Renal pelvis (tissue), 1 donor: ENCODE measurements at regions not wholly inside any gene's neighbourhood (a gene's known extent, or its start where the extent isn't known, plus 50 kb on each side); places are given as distances from the start of the nearest gene placed in this dataset.
A peak's percentile ranks its signal among the peaks of the same experiment; 100 is the strongest.

ENCODE experiments used
- DNase-seq: peaks from one replicate; pipeline ENCODE4 v3.0.0-alpha.2; 2013

DNA sequence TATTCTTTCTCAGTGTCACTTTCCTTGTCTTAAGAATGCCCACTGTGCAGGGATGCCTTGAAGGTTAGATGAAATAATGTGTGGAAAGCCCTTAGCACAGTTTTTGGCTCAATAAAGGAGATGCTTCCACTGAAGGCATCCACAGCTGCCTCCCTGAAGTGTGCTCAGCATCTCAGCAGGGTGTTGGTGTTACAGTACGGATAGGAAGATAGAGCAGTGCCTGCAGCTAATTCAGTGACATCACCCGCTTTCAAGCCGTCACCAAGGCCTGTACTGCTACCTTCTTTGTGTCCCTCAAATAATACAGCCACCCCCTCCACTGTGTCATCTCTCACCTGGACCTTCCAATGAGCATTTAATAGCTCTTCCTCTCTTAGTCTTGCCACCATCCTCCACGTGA is 59.0 kb downstream of the NDUFS5 start:
- DNase-seq = no peak

DNA sequence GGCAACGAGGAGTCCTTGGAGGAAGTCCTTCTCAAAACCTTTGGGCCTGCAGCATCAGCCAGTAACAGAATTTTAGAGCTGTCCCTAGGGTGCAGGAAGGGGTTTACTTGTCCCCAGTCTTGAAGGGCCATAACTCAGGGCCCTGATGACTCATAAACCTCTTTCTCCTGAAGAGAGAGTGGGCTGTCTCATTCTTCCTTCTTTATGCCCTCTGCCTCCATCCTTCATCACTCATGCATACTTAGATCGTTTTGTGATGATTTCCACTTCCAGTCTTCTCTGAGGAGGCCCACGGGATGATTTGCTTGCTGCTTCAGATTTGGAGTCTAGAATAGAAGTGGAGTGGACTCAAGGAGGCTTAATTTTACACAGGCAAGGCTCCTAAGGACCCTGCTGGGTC is 60.2 kb downstream of the NDUFS5 start:
- DNase-seq = no peak

DNA sequence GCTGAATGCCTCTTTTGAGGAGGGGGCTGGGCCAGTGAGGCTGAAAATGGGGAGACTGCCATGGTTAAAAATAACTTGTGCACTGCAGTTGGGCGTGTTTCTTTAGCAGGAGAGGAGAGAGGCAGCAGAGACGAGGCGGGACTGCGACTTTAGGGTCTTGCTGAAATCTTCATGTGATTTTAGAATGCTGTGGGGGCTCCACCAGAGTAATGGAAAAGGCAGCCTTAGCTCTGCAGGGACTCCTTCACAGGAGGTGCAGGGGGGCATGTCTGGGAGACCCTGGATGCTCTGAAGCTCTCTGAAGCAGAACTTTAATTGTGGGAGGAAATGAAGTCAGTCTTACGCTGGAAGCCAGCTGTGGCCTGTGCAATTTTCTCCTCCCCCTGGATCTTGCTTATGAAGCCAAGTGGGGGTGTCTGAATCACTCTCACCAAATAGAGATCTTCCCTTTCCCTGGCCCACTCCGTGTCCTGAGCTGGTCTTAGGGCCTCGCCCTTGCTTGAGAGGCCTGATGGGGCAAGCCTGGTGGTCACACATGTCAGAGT is 60.8 kb downstream of the NDUFS5 start:
- DNase-seq = no peak

DNA sequence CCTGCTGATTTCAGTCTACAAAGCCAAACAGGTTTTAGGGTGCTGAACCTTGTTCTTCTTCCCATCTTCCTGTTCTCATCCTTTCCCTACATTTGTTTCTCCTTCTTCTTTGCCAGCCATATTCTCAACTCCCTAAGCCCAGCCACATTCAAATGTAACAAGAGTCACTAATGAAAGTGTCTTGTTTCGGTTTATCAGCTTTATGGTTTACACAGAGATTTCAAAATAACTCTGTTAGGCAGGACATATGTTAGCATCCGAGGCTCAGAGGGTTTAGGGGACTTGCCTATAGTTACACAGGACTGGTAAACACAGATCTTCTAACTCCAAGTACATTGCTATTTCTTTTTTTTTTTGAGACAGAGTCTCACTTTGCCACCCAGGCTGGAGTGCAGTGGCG is 61.3 kb downstream of the NDUFS5 start:
- DNase-seq = no peak

DNA sequence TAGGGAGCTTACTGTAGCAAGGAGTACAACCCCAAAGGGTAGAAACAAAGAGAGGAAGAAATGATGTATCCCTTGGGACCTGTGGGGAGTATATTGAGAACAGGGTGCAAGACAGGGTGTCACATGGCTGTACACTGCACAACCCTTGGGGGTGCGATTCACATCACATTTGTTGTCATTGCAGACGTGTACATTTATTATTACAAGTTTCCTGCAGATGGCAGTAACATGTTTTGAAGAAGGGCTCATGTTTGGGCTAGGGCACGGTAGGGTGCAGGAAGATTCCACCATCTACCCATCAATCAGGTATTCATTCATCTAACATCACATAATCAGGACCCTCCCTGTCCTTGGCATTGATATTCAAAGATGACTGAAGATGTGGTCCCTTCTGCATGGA is 62.5 kb downstream of the NDUFS5 start:
- no peak for DNase-seq

DNA sequence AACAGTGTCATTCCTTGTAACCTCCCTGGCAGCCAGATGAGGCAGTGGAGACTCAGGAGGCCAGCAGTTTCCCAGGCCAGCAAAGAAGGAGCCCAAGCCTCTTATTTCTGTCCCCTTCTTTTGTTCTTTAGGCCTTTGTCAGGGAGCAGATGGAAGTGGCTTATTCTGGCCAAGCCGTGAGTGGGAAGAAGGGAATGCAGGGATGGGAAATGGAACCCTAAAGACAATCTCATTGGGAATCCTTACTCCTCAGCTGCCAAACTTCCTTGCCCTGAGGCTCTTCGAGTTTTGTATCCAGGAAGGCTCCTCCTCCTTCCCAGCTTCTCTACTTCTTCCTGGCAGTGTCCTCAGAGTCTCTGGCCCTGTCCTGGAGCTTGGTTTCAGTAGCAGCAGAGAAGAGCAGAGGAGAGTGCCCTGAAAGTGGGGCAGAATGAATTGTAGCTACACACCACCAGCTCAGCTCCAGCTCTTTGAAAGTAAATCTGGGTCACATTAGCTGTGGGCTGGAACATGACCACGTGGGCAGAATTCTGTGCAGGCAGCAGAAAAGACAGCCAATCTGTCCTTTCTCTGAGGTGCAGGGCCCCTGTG is 63.9 kb downstream of the NDUFS5 start:
- no peak for DNase-seq

DNA sequence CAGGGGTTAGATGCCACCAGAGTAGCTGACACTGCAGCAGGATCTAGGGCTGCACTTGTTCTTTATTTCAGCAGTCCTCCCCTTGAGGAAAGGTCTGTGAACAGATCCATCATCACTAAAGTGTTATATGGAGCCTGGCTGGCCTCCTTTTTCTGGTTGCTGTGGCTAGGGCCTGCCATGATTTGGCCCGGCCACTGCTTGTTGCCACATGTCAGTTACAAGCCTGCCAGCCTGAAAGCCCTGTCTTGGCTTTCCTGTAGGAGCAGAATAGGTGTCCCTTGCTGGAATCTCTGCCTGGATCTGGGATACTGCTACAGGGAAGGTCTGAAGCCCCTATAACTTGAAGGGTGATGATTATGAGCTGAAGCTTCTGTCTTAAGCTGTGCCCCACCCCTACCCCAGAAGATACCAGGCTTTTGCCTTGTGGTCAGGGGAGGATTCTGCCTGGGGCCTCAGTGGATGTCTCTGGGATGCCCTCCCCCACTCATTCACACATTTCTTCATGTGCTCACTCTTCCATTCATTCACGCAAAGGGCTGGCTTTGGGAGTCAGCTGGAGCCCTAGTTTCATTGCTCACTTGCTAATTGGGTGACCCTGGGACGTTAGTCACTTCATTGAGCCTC is 64.7 kb downstream of the NDUFS5 start:
- DNase-seq = no peak

DNA sequence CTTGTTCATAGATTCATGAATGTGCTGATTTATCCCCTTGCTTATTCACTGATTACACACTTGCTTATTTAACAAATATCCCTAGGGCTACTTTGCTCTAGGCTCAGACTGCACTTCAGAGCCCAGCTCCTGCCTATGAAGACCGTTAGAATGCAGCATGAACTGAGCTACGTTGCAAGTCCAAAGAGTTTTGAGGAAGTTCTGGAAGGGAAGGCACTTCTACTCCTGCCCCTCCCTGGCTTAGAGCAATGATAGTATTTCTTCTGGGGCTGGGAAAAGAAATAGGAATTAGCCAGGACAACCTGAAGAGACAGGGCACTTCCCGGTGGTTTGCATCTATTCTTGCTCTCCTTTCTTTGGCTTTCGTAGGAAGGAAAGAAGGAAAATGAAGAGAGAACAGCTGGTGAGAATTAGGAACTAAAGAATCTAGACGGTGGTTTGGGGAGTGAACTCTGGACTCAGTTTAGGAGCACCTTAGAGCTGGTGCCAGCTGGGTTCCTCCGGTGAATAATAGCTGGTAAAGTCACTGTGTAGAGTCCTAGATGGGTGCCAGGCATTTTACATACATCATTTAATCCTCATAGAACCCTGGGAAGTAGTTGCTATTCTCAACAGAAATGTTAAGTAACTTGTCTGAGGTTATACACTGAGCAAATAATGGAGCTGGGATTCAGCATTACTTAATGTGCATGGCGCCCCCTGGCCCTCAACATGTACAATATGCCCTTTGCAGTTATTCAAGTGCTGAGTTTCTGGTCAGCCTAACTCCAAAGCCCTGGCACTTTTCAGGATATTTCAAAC is 65.9 kb downstream of the NDUFS5 start:
- no peak for DNase-seq

DNA sequence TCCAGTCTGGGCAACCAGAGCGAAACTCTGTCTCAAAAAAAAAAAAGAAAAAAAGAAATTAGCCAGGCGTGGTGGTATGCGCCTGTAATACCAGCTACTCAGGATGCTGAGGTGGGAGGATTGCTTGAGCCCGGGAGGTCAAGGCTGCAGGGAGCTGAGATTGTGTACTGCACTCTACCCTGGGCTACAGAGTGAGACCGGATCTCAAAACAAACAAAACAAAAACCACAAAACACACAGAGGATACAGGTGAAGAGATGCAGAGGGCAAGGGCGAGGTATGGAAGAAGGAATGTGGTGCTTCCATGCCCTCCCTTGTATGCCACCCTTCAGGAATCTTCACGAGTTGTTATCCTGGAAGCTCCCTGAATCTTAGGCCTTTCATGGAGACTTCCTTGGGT is 68.5 kb downstream of the NDUFS5 start:
- DNase-seq = no peak

DNA sequence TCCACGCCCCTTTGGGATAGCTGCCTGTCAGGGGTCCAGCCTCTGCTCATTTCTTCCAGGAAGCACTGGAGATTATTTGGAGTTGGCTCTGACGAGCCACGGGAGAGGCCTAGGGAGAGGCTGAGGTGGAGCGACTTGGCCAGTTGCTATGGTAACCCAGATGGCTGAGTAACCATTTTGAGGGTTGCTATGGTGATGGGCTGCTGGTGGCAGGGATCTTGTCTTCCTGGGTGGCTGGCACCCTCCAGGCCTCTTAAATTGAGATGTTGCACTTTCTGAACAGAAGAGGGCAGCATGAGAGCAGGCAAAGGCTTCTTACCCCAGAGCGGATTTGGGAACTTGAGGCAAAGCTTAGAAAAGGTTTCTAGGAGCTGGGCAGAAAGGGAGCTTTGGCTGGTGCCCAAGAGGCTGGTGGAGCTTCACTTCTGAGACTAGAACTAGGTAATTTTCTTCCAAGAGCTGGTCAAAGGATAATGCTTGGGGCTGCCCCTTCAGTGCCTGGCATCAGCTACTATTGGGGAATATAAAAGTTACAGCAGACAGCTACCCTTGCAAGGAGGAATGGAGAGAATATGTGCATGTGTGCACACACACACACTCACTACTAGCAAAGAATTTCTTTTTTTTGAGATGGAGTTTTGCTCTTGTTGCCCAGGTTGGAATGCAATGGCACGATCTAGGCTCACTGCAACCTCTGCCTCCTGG is 72.5 kb downstream of the NDUFS5 start:
- DNase-seq = no peak

DNA sequence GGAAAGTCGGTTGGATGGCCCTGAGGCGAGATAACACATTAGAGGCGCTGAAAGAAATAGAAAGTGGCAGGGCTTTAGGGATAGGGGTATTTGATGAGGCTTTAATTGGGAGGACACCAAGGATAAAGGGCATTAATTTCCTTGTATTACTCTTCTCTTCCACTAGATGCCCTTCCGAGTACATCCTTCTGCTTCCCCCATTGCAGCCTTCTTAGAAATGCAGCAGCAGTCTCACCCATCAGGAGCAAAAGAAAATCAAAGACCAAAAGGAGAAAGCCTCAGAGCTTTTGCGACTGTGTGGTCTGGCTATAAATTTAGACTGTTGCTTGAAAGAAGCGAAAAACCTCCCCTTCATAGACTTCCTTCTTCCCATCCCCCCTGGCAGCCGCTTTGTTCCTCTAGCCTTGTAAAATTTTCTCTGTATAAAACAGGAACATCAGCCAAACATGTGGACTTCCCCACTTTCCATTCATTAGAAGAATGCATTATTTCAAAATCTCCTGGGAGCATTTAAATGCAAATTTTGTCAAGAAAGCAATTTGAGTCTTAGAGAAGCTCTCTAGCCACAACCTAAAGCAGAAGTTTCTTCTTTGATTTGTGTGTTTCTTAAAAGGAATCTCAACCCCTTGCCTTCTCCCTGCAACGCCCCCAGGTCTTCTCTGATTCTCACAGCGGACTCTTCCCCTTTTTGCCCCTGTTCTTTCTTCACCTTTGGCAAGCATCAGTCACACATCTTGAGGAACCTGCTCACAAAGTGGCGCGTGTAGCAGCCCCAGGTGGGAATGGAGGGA is 76.6 kb downstream of the NDUFS5 start:
- peak; percentile 82 for DNase-seq

DNA sequence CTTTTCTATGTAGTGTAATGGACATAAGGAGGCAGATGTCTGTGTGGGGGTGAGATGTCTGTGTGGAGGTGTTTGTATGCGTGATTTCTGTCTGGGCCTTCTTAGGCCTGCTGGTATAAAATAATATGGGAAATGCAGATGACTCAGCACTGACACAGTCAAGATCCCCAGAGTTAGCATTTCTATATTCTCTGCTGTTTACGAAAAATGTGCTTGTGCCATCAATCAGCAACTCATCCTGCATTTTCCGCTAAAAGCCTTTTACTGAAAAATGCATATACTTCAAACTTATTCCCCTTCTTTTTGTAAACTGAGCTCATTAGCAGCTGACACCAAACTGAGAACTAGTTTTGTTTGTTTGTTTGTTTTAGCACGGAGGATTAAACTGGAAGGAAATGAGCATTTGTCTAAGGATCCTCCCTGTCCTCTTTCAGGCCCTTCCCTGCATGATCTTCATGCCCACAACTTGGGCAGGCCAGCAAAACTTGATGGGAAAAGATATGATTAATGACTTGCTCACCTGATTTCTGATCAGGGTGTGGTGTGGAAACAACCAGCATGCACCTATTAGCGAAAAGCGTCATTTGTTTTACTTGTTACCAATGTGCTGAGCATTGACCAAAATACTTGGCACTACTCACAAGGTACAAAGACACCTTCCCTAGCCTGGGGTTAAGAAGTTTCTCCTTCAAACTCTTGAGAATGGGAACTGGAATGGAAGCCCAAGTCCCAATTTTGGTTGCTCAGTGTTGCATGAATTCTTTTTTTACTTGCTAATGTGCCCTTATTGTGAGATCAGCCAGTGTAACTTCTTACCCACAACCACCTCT is 77.4 kb downstream of the NDUFS5 start:
- no peak for DNase-seq

DNA sequence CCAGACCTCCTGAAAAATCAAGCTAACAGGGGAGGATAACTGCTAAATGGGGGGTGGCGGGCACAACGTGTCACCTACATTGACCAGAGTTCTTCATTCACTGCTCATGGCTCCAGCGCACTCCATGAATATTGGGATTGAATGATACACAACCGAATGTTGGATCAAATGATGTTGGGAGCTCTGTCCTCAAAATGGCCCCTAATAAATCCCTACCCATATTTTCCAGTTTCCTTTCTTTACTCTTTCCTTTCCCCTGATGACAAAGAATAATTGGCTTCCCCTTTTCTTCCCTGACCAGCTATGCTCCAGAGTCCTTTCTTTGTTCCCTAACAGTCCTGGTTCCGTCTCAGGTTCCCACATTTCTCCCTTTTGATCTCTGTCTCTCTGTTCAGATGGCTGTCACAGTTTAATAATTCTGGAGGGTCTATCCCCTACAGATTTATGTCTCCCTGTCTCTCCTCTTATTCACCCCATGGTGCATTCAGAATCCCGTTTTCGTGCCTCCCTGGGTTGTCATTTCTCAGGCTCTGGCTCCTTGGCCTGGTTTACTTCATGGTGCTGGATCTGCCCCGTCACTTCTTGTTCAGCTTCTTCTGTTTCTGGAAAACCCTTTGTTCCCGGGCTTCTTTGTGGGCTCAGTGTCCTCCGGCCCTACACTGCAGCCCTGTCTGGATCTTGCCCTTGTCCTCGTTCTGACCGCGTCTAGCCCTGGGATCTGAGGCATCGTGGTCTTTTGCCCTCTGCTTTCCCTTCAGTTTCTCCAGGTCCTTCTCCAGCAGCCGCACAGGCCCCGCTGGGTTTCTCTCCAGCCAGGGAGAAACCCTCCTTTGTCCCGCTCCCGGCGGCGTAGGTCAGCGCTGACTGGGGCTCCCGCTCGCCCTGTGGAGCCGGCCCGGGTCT is 78.3 kb downstream of the NDUFS5 start:
- DNase-seq = no peak

DNA sequence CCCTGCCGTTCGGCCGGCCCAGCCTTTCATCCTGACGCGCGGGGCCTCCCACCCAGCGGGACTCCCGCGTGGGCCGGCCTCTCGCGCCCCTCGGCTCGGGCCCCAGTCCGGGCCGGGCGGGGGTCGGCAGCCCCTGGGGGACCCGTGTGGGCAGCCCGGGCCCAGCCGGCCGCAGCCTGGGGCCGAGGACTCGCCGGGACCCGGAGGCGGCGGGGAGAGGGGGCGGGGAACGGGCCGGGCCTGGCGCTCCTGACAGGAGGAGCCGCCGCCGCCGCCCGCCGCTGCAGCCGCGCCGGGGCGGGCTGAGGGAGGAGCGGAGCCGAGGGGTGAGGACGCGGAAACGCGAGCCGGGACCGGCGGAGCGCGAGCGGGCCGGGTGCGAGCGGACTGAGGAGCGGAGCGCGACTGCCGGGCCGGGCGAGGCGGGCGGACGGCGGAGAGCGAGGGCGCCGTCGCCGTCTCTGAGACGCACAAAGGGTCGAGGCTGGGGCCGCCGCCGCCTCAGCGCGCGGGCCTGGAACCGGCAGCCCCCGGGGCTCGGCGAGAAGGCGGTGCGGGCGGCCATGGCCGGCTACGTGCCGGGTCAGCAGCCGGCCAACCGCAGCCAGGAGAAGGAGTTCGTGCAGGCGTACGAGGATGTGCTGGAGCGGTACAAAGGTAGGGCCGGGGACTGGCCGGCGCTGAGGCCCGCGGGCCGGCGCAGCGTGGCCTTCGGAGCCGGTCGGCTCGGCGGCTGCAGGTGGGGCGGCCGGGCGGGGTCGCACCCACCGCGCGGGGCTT is 79.1 kb downstream of the NDUFS5 start:
- no peak for DNase-seq

DNA sequence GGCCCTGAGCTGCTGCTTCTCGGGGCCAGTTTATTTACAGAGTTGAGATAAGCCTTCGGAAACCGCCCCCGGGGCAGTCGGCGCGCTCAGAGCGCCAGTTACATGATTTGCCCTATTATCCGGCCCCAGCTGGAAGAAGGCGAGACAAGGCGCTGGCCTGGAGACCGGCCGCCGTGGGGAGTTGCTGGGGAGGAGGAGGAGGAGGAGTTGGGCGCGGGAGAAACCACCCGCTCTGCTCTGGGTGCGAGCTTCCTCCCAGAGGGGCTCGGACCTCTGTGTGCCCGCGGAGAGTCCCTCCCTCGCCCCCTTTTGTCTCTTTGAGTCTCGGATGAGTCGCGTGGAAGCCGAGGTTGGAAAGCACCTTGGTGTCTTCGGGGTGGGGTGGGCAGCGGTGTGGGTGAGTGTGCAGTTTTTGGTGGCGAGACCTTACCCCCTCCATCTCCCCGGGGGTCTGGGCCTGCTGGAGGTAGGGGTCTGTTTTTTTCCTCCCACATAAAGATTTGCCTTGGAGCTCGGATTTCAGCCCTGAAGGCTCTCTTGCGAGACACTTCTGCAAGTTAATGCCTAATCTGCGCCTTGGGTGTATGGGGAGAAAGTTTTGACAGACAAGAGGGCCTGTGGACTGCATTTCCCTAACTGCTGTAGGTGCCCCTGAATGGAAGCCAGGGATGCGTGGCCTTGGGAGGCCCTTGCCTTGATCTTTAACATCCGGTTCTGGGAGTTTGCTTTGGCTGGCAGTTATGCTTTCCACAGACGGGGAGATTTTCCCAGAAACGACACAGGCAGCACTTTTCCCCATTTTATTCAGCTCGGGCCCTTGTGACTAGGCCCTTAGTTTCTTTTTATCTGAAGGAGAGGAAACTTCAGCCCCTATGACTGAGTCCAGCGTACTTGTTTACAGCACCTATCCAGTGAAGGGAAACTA is 80.0 kb downstream of the NDUFS5 start:
- DNase-seq = peak; percentile 83

DNA sequence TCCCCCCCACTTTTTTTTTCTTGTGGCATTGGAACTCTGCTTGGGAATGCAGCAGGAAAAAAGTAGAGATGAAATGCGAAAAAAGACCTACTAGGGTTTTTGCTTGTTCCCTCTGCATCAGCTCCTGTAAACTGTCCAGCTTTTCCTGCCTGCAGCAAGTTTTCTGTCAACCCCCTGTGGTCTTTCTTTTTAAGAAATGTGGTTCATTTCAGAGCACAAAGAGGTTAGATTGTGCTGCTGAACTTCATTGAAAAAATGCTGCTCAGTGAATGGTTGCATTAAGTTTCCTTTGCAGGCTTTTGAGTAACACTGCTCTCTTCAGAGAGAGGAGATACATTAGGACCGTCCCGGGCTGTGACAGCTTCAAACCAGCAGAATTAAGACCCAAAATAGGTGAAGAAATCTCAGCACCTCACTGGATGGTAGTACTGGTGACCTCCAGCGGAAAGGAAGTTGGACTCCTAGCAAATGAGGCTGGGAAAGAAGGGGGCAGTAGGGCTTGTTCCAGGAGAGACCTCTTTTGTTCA is 80.7 kb downstream of the NDUFS5 start:
- DNase-seq = no peak
